KMS-11 (cell line): ENCODE measurements at regions not wholly inside any gene's neighbourhood (a gene's known extent, or its start where the extent isn't known, plus 50 kb on each side); places are given as distances from the start of the nearest gene placed in this dataset.

Experiments used
- H2AFZ ChIP-seq: fragments of 200-600 bp; sonication (generic); 2 replicates; pipeline ENCODE4 v1.6.1; 2016; ENCODE audit warnings: antibody characterized with exemption, mixed run types, low read depth
- H3K27ac ChIP-seq: fragments of 200-600 bp; sonication (generic); 2 replicates; pipeline ENCODE4 v1.6.1; 2016; ENCODE audit warnings: mild to moderate bottlenecking, mixed run types
- H3K27me3 ChIP-seq: fragments of 200-600 bp; sonication (generic); 2 replicates; pipeline ENCODE4 v1.6.1; 2017; ENCODE audit warnings: mild to moderate bottlenecking, low read depth, mixed run types, moderate library complexity; ENCODE audit not compliant: insufficient read depth
- H3K36me3 ChIP-seq: fragments of 200-600 bp; sonication (generic); 2 replicates; pipeline ENCODE4 v1.6.1; 2017; ENCODE audit warnings: mild to moderate bottlenecking, mixed run types; ENCODE audit not compliant: insufficient read depth
- H3K4me1 ChIP-seq: fragments of 200-600 bp; sonication (generic); 2 replicates; pipeline ENCODE4 v1.6.1; 2016; ENCODE audit warnings: mild to moderate bottlenecking, low read depth, mixed run types; ENCODE audit not compliant: poor library complexity, severe bottlenecking
- H3K4me2 ChIP-seq: fragments of 200-600 bp; sonication (generic); 2 replicates; pipeline ENCODE4 v1.7.0; 2016; ENCODE audit warnings: mild to moderate bottlenecking, mixed run types
- H3K4me3 ChIP-seq: fragments of 200-600 bp; sonication (generic); IDR thresholded peaks from 2 replicates; pipeline ENCODE4 v1.6.1; 2017; ENCODE audit warnings: low read depth, low read length, mixed read lengths; ENCODE audit not compliant: insufficient read depth
- H3K79me2 ChIP-seq: fragments of 200-600 bp; sonication (generic); 2 replicates; pipeline ENCODE4 v1.6.1; 2016; ENCODE audit warnings: low read depth, mixed run types; ENCODE audit not compliant: insufficient read depth
- H3K9ac ChIP-seq: fragments of 200-600 bp; sonication (generic); 2 replicates; pipeline ENCODE4 v1.6.1; 2016; ENCODE audit warnings: mild to moderate bottlenecking, mixed run types
- H4K20me1 ChIP-seq: fragments of 200-600 bp; sonication (generic); 2 replicates; pipeline ENCODE4 v1.6.1; 2016; ENCODE audit warnings: mild to moderate bottlenecking, mixed run types; ENCODE audit not compliant: insufficient read depth
- CTCF ChIP-seq: fragments of 200-600 bp; sonication (generic); conservative IDR thresholded peaks from 2 replicates; pipeline ENCODE4 v1.6.1; 2017; ENCODE audit warnings: low read depth, mild to moderate bottlenecking, antibody characterized with exemption, low read length, moderate library complexity, mixed read lengths

GRCh38 chr16:59146140-59146539 is 412.0 kb upstream of the GOT2 start:
- no peaks in the 10 kb centered on the region for H3K4me1 ChIP-seq
- H3K4me3 ChIP-seq = no peak overlapping the region
- no peak overlapping the region for H3K27ac ChIP-seq
- no peak for TF ChIP-seq CTCF
- H3K79me2 ChIP-seq = no peaks in the 10 kb centered on the region
- H4K20me1 ChIP-seq = no peaks in the 10 kb centered on the region
- H3K4me2 ChIP-seq = no peak overlapping the region
- H2AFZ ChIP-seq = no peak overlapping the region
- H3K36me3 ChIP-seq = no peaks in the 10 kb centered on the region
- no peaks in the 10 kb centered on the region for H3K27me3 ChIP-seq
- H3K9ac ChIP-seq = no peak overlapping the region

DNA sequence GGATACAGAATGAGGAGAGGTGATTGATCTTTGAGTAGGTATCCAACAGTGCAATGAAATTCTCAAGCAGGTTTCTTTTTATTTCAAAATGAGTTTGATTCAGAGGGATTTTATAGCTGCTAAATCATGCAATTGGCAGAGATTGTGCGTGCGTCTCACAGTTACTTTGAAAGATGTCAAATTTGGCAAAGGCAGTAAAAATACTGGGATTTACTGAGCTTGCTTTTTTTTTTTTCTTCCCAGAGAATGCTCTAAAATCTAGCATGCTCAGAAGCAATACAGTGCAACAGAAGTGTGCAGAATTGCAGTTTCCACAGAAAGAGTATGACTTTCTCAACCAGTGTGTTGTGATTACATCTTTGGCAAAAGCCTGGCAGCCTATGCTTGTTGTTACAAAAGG is 410.7 kb upstream of the GOT2 start:
- H4K20me1 ChIP-seq = no peaks in the 10 kb centered on the region
- no peak overlapping the region for H3K4me2 ChIP-seq
- no peak for TF ChIP-seq CTCF
- no peak overlapping the region for H3K4me3 ChIP-seq
- H3K4me1 ChIP-seq = no peaks in the 10 kb centered on the region
- no peaks in the 10 kb centered on the region for H3K27me3 ChIP-seq
- no peak overlapping the region for H3K27ac ChIP-seq
- H2AFZ ChIP-seq = no peak overlapping the region
- no peaks in the 10 kb centered on the region for H3K36me3 ChIP-seq
- H3K9ac ChIP-seq = no peak overlapping the region
- no peaks in the 10 kb centered on the region for H3K79me2 ChIP-seq

GRCh38 chr16:59144326-59144725 is 410.2 kb upstream of the GOT2 start:
- Histone ChIP-seq H3K4me3 (no peak overlapping the region), H3K4me1 (no peaks in the 10 kb centered on the region), H3K79me2 (no peaks in the 10 kb centered on the region), H2AFZ (no peak overlapping the region), H3K9ac (no peak overlapping the region), H3K27ac (no peak overlapping the region), H3K36me3 (no peaks in the 10 kb centered on the region), H3K27me3 (no peaks in the 10 kb centered on the region), H3K4me2 (no peak overlapping the region), H4K20me1 (no peaks in the 10 kb centered on the region)
- TF ChIP-seq CTCF = no peak

DNA sequence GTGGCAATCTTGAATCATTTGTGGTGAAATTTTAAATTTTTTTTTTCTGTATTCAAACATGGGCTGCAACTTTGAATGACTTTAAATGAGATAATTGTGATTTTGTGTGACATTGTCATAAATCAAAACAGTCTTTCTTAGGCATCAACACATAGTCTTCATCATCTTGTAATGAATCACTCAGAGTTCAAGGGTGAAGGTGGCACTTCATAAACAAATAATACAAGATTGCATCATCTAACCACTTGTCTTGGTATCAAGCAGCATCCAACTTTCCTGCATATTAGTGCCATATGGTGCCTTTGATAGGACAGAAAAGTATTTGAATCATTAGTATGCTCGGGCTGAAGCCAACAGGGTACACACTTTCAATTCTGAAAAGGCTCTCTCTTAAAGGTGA is 392.4 kb upstream of the GOT2 start:
- no peaks in the 10 kb centered on the region for H3K27me3 ChIP-seq
- H3K4me3 ChIP-seq = no peak overlapping the region
- no peaks in the 10 kb centered on the region for H3K36me3 ChIP-seq
- H3K4me1 ChIP-seq = no peaks in the 10 kb centered on the region
- H2AFZ ChIP-seq = no peak overlapping the region
- H3K4me2 ChIP-seq = no peak overlapping the region
- H3K27ac ChIP-seq = no peak overlapping the region
- H4K20me1 ChIP-seq = no peaks in the 10 kb centered on the region
- no peak overlapping the region for H3K9ac ChIP-seq
- TF ChIP-seq CTCF = no peak
- H3K79me2 ChIP-seq = no peaks in the 10 kb centered on the region

GRCh38 chr16:59124056-59124455 is 389.9 kb upstream of the GOT2 start:
- TF ChIP-seq CTCF = no peak
- H3K4me3 ChIP-seq = no peak overlapping the region
- no peaks in the 10 kb centered on the region for H4K20me1 ChIP-seq
- no peaks in the 10 kb centered on the region for H3K4me1 ChIP-seq
- no peaks in the 10 kb centered on the region for H3K79me2 ChIP-seq
- no peaks in the 10 kb centered on the region for H3K36me3 ChIP-seq
- H2AFZ ChIP-seq = no peak overlapping the region
- H3K27me3 ChIP-seq = no peaks in the 10 kb centered on the region
- no peak overlapping the region for H3K27ac ChIP-seq
- no peak overlapping the region for H3K9ac ChIP-seq
- no peak overlapping the region for H3K4me2 ChIP-seq
